Ureter (tissue), 1 donor: ENCODE measurements at regions not wholly inside any gene's neighbourhood (a gene's known extent, or its start where the extent isn't known, plus 50 kb on each side); places are given as distances from the start of the nearest gene placed in this dataset.

Source experiments
- DNase-seq: peaks from one replicate; pipeline ENCODE4 v3.0.0-alpha.2; 2020; ENCODE audit warnings: low spot score
- donor health status: DM: yes; HTN: yes; CAD: no.

DNA sequence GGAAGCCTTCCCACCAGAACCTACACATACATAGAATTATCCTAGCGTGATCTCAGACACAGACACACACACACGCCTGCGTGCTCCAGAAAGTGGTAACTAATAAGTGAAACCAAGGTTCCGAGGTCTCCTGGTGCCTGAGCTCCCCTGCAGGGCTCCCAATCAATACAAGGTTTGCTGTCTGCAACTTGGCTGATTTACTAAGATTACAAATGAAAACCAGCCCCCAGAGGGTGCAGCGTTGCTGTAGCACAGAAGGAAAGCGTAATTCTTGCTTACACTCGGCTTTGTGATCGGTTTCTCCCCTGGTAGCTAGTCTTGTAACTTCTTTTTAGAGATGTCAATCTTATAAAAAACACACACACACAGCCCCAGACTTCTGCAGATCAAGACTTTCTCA lies 334.1 kb upstream of the XYLT1 start:
- DNase-seq: no peak

DNA sequence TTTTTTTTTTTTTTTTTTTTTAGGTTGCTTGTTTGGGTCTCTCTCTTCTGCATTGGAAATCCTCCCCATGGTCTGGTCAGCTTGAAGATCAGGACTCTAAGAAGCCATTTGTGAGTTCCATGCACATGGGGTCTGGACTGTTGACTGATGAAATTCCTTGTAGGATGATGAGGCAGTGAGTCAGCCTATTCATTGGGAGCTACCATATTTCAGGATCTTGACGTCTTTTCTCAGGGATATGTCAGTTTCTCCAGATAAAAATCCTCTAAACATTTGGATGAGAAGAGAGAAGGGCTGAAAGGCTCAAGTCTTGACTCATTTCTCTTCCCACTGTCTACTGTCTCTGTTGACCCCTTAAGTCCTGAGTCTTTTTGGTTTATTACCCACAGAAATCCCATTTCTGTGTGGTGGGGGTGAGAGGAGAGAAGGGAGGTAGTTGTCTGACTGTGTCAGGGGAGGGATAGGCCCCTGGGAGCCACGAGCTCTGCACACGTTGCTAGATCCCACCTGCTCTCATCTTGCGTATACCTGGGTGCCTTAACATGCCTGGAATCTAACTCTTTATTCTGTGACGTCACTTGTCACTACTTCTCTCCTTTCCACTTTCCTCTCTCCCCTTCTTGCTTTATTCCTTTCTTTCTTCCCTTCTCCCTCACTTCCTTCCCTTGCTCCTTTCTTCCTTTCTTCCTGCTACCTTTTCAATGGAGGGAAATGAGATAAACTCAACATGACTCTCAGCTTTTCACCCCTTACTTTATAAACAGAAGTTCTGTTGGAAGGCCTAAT lies 333.1 kb upstream of the XYLT1 start:
- DNase-seq: no peak

DNA sequence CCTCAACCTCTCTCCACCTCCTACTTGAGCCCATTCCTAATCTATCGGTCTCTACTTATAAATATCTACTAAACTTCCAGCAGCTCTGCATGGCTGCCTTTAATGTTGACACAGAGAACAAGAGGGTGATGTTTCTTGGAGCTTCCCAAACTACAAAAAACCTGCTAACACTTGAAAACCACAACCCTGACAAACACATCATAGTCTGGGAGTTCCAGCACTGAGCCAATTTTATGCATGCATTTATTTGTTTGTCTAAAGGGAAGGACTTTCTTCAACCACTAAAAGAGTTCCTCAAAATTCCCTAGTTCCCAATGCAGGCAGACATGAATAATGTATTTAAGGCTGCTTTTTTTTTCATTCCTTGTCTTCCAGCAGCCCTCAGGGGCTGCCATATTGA lies 331.8 kb upstream of the XYLT1 start:
- DNase-seq: no peak

DNA sequence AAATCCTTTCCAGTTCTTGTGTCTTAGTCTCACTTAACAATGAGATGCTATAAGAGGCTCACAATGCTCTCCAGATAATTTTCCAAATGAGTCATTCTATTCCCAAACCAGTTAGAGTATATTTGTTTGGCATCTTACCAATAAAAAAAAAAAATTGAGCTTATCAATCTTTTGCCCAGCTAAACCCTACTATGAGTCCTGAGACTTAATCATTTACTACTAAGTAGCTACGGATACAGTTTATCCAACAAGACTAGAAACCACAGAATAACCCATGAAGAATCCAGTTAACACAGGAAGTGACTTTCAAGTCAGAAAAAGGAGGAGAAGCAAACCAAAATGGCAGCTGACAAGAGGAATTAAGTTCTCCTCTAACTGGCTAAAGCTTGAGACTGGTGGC lies 330.3 kb upstream of the XYLT1 start:
- no peak for DNase-seq

DNA sequence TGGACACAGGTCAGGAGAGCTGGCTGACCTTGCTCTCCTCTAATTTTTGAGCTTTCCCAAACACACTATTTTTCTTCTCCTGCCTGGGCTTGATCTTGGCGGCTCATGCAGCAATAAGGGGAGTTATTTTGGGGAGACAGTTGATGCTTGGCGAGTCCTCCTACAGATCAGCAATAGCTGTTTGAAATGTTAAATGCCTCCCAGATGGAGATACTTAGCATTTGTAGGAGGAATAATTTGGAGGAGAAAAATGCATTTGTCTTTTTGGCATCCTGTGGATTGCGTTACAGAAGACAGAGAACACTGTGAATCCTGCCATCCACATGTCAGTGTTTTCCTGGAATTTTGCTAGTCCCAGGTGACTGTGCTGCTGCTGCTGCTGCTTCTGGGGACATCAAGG lies 328.0 kb upstream of the XYLT1 start:
- DNase-seq: no peak

DNA sequence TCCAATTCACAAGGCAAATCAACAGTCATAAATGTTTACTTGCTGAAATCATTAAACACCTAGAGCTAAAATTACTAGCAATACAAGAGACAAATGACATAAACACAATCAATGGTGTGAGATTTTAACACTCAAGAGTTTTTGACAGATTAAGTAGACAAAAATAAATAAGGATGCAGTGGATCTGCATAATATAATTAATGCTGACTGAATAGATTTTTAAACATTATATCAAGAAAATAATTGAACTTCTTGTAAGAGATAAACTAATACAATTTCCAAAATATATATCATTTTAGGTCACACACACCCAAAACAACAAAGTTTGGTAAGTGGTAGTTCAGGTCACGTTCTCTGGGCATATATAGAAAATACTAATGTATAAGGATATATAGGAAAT lies 322.6 kb upstream of the XYLT1 start:
- no peak for DNase-seq

DNA sequence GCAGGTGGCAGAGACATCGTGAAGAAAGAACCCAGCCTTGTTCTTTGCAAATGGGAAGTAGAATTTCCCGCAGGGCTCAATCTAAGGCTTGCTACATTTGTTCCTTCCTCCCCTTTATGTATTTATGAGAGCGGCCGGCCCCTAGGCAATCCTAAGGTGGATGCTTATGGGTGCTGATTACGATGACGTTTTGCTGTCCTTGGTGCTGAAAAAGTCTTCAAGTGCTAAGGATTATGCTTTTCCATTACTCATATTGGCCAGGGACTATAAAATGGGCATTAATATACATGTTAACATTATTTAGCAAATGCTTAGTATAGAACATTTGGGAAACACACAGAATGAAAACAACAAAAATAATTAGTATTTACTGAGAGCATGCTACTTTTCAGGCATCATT lies 313.3 kb upstream of the XYLT1 start:
- DNase-seq: no peak

DNA sequence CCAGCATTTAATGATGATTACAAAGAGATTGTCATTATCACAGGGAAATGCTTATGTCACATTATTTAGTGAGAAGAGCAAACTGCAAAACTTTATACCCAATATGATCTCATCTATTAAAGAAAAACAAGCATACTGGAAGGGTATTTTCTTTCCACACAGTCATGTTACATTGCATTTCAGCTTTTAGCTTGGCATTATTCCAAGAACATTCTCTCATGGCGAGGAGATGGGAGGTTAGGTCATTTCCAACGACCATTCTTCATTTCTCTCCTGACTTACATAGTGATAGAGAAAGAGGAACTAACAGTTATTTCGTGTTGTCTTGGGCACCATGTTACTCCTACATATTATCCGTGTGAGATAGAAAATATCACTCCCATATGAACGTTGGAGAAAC lies 309.4 kb upstream of the XYLT1 start:
- no peak for DNase-seq

DNA sequence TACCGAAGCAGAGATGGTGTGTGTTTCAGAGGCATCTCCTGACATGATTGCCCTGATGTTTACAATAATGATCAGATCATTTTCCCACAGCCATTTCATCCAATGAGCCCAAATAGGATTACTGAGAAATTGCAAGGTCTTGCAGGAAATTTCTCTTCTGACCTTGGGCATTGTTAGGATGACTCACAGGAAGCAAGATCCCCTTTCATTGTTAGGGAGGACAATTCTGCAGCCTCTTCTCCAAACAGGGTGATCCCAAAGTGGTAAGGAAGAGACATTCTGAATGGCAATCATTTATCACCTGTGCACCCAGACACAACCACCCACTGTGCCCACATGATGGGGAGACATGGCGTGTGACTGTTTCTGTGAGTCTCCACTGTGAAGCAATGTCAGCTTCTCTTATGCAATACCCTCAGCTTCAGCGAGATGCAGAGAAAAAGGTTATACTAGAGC lies 306.7 kb upstream of the XYLT1 start:
- DNase-seq: no peak

DNA sequence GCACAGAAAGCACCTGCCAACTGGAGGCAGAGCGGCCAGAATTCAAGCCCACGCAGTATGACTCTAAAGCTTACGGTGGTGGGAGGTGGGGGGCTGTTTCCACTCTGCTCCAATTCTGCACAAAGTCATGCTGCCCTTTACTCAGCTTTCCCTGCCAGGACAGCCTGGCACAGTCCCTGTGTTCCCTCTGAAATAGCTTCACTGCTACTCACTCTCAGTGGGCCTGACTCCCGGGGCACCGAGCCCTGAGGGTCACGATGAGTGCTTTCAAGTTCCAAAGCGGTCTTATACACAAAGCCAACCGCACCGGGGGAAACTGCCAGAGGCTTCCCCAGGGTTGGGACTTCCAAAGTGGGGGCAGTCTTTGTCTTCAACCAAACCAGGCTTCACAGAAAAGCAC lies 306.1 kb upstream of the XYLT1 start:
- no peak for DNase-seq

DNA sequence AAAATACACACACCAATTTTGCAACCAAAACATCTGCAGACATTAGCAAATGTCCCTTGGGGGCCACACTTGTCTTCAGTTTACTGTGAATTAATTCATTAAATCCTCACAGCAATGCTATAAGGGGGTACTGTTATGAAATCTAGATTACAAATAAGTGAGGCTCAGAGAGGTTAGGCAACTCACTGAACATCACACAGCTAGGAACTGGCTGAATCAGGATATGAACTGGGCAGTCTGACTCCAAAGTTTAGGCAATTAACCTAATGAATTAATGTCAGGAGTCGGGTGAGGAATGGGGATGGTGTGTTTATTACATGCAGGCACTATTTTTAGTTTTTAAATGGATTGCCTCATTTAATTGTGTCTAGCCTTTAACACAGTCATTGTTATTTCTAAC lies 305.7 kb upstream of the XYLT1 start:
- DNase-seq: no peak

DNA sequence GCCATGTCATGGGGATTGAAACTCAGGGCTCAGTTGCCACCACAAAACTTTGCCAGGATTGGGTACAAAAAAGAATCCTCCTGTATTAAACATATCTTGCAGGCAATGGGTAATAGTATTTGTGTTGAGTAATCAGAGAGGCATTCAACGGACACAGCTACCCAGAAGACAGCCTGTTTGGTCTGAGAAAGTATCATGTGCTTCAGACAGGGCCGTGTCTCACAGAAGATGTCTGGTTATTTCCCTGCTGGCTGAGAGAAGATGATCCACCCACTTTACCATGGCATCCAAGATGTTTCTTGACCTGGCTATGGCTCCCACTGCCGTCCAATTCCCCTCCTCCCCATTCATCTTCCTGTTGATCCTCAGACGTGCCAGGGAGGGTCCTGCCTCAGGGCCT lies 304.3 kb upstream of the XYLT1 start:
- DNase-seq: no peak

DNA sequence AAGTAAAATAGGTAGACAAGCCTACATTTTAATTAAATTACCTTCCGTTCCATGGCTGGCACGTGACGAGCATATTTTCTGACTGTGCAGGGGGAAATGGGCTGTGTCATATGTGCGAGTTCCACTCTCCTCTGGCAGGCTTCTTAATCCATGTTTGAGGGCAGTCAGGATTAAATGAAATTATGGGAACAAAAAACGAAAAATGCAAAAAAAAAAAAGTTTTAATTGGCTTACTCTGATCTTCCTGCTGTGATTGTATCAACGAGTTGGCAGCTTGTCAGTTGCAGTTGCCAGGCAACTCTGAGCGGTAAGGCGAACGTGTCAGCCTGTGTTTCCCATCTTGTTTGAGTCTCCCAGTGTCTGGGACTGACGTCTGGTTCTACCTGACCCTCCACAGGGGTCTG lies 302.9 kb upstream of the XYLT1 start:
- DNase-seq: no peak

DNA sequence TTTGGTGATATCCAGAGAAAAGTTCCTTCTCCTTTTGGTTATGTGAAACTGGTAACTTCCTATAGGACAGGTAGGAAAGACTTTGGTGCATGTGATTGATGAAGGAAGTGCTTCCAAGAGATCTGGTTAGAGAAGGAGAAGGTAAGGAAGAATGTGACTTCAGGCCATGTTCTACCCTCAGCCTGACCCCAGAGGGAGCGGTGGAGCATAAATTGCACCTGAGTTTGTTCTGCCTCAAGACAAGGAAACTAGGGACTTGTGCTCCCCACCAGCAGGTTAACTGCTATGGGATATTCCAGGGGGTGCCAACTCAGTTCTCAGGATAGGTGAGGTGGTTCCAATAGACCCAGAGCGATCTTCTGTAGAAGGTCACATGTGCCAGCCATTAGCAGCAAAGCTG lies 299.3 kb upstream of the XYLT1 start:
- no peak for DNase-seq

DNA sequence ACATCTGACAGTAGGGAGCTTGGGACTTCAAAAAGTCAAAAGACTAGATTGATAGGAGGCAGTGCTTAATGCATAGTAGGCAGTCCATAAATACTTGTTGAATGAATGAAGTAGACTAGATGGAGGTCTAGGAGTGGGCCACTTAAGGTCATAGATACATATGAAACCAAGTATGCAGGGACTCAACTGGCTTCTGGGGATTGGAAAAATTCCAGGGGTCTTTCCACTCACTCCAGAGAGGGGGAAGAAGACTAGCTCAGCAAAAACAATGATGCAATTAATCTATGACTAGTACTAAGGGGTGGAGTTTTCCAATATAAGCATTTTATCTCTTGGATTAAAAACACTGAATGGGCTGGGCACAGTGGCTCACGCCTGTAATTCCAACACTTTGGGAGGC lies 298.3 kb upstream of the XYLT1 start:
- no peak for DNase-seq

DNA sequence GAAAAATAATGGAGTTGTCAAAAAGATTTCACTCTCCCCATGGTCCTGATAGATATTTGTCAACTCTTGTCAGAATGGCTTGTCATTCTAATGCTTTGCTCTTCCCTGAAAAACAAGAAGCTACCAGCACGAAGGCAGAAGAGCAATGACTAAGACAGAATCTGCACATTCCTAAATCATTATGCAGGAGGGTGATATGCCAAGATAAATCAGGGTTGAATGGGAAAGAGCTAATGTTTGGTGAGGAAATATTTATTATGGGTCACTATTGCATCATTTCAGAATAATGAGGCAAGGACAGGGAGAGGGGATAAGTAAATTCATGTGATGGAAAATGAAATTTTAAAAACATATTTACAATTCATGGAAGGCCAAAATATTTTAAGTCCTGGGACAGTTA lies 297.5 kb upstream of the XYLT1 start:
- DNase-seq: no peak

DNA sequence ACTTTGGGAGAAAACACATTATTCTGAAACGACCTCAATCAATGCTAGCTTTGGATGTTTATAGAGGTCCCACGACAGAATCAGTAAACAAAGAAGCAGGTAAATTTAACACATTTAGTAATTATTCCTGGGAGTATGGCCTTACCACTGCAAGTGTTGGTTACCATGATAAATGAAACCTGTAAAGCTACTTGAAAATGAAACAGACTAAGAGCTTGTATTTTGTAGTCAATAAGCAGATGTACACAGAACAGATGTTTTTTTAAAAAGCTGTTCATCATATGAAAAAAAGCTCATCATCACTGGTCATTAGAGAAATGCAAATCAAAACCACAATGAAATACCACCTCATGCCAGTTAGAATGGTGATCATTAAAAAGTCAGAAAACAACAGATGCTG lies 295.3 kb upstream of the XYLT1 start:
- no peak for DNase-seq

DNA sequence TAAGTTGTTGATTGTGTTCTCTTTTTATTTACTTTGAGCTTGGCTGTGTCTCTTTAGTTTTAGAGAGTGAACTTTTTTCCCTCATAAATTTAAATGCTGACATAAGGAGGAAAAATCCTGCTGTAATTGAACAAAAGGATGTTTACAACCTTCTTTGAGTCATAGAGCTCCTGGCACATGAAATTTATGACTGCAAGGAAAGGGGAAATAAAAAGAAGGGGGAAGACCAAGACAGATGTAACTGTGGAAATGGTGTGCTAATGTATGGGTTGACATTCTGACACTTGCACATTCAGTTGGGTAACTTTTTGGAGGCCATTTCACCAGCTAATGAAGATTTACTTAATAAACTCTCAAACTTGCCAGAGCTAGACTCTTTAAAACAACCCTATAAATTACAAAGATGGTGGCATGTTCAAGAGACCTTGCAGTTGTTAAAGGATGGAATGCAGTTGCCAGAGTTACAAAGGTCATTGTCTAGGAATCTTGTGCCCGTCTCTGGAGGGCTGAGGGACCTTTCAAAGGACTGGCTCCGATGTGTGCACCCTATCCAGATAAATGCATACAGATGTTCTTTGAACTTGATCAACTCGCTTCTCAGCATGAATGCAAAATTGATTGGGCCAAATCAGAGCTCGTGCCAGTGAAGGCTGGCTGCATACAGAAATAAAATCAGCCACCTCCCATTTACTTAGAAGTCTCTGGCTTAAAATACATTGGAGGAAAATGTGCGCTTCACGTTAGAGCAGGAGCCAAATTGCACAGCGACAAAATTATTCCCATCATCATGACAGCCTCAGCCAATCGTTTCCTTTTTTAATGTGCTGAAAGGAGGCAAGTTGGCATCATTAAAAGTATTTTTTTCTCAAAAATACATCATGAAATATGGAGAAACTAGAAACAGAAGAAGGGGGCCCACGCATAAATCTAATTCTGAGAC lies 289.0 kb upstream of the XYLT1 start:
- no peak for DNase-seq

DNA sequence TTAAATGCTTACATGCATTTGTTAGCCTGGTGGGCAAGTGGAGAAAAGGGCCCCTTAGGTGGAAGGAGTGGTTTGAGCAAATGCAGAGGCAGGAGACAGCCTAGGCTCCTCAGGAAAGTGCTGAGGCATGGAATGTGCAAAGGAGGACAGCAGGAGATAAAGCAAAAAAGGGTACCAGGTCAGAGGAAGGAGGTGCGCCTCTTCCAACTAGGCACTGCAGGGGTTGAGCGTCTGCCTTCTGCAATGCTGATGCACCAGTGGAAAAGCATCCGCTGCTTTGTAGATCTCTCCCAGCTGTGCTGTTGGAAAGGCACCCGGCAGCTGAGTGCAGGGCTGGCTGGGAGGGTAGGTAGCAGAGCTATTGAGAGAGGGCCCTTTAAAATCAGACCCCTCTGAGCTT lies 287.0 kb upstream of the XYLT1 start:
- DNase-seq: no peak

DNA sequence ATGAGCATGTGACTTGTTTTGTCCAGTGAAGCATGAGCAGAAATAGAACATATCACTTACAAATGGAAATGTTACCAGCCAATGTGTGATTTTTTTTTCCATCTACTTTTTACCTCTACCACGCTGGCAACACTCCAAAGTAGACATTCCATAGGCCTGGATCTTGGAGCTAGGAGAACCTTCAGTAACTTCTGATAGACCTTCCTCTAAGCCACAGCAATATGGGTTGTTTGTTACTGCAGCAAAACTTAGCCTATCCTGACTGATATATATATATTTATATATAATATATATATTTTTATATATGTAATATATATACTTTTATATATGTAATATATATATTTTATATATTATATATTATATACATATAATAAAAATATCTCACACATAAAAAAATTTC lies 284.4 kb upstream of the XYLT1 start:
- DNase-seq: no peak

DNA sequence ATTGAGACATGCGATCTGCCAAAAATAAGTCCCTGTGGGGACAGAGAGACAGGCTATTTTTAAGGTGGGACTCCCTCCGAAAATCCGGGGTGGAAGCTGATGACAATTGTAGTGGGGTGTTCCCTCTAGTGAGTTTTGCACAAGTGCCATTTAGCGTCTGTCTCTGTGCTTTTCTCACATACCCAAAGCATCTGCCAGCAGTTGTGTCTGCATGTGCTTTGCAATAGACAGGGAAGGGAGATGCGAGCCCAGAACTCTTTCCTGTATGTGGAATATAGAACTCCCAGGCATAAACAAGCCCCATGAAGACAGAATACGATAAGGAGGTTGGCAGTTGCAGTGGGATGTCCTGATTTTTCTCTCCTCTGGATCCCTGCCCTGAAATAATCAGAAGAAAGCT lies 282.7 kb upstream of the XYLT1 start:
- no peak for DNase-seq

DNA sequence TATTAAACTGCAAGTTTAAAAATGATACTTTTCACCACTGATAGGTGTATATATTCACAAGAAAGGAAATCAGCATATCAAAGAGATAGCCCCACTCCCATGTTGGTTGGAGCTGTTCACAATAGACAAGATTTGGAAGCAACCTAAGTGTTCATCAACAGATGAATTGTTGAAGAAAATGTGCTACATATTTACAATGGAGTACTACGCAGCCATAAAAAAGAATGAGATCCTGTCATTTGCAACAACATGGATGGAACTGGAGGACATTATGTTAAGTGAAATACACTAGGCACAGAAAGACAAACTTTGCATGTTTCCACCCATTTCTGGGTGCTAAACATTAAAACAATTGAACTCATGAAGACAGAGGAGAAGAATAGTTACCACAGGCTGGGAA lies 278.9 kb upstream of the XYLT1 start:
- no peak for DNase-seq

DNA sequence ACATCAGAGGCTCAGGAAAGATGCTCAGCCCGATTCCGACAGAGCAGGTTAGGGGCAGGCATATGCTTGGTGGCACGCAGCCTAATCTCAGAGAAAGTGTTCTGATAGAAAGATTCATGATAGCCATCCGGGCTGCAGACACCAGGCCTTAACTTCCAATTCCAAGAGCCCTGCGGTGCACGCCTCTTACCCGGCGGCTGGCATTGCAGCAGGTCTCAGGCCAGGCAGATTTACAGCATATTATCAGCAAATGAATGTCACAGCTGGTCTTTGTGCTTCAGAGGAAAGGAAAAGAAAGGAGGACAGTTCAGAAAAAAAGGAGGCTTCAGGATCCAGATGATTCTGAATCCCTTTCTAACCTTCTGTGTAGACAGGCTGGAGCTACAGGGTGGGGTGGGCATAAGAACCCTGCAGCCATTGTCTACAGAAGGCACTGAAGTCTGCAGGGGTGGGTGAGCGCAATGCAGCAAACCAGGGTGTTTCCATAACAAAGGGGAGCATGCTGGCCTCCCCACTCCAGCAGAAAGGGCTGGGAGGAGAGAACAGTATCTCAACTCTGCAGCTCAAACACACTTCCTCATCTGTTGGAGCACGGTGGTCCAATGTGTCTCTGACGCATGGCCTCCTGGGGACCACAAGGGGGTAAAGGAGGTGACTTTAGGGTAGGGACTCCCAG lies 277.4 kb upstream of the XYLT1 start:
- no peak for DNase-seq
